Left cardiac atrium (tissue), 4 donors: ENCODE measurements at regions not wholly inside any gene's neighbourhood (a gene's known extent, or its start where the extent isn't known, plus 50 kb on each side); places are given as distances from the start of the nearest gene placed in this dataset.

Experiments used
- ATAC-seq, 2 donors: fragments of 200-7000 bp; cut with Tn5 transposase; one replicate each; pipeline ENCODE4 v1.9.1; 2020; ENCODE audit warnings: mild to moderate bottlenecking in 2 of 2, moderate library complexity in 2 of 2
- DNase-seq: peaks from one replicate; pipeline ENCODE4 v3.0.0-alpha.2; 2020
- intact Hi-C, 2 donors: fragments of 100-400 bp; cut with DNase I; formaldehyde crosslinking; loops; one replicate each; pipeline versions ENCODE4 v1.14.1 to v1.15.1; 2022 to 2023
- donor health status: DM: no; HTN: yes; CAD: no.
- donor health status: DM: no; HTN: yes; CAD: no; lungs with severe emphysema.
- donor health status: DM: yes; HTN: yes; CAD: no.
- donor health status: Dilated cardiomyopathy.

- intact Hi-C loops, result no loop called here
- DNase-seq (no peak), ATAC-seq (no peak)
Observed at GRCh38 chr2:611519-611918, 65.7 kb downstream of the TMEM18 start.

- ATAC-seq, result no peak
- intact Hi-C loops, result no loop called here
- DNase-seq, result no peak
Observed at GRCh38 chr2:610491-610890, 66.7 kb downstream of the TMEM18 start.

- intact Hi-C loops, result no loop called here
- DNase-seq, result no peak
- ATAC-seq, result no peak
Observed at GRCh38 chr2:609881-610280, 67.3 kb downstream of the TMEM18 start.

- intact Hi-C loops, result no loop called here
- ATAC-seq (no peak), DNase-seq (no peak)
Observed at GRCh38 chr2:609449-609848, 67.8 kb downstream of the TMEM18 start.

GRCh38 chr2:608711-609110 lies 68.5 kb downstream of the TMEM18 start:
- intact Hi-C loops, result no loop called here
- ATAC-seq (no peak), DNase-seq (no peak)

GRCh38 chr2:608297-608696 lies 68.9 kb downstream of the TMEM18 start:
- intact Hi-C loops, result no loop called here
- ATAC-seq (no peak), DNase-seq (no peak)

GRCh38 chr2:607709-608108 lies 69.5 kb downstream of the TMEM18 start:
- ATAC-seq (no peak), DNase-seq (no peak)
- intact Hi-C loops, result no loop called here

GRCh38 chr2:607172-607571 lies 70.0 kb downstream of the TMEM18 start:
- no peak for ATAC-seq
- intact Hi-C loops, result no loop called here
- DNase-seq, result no peak

- no peak for ATAC-seq
Observed at GRCh38 chr2:605674-606608, 71.3 kb downstream of the TMEM18 start.

GRCh38 chr2:604854-605524 lies 72.2 kb downstream of the TMEM18 start:
- ATAC-seq, result no peak
- intact Hi-C loops, result no loop called here
- no peak for DNase-seq

More at GRCh38 chr2:605674-606608, 71.3 kb downstream of the TMEM18 start:
- intact Hi-C loops, result no loop called here
- DNase-seq, result no peak

GRCh38 chr2:604385-604784 lies 72.8 kb downstream of the TMEM18 start:
- ATAC-seq (no peak), DNase-seq (no peak)
- intact Hi-C loops, result no loop called here

GRCh38 chr2:603869-604268 lies 73.3 kb downstream of the TMEM18 start:
- DNase-seq, result no peak
- intact Hi-C loops, result no loop called here
- no peak for ATAC-seq

- DNase-seq (no peak), ATAC-seq (no peak)
Observed at GRCh38 chr2:603427-603826, 73.8 kb downstream of the TMEM18 start.

GRCh38 chr2:602571-603359 lies 74.4 kb downstream of the TMEM18 start:
- ATAC-seq, result no peak
- intact Hi-C loops, result no loop called here
- no peak for DNase-seq

More at GRCh38 chr2:603427-603826, 73.8 kb downstream of the TMEM18 start:
- intact Hi-C loops, result no loop called here

- intact Hi-C loops, result no loop called here
- DNase-seq (no peak), ATAC-seq (no peak)
Observed at GRCh38 chr2:601806-602455, 75.3 kb downstream of the TMEM18 start.

- ATAC-seq (no peak), DNase-seq (no peak)
- intact Hi-C loops, result no loop called here
Observed at GRCh38 chr2:601387-601698, 75.9 kb downstream of the TMEM18 start.

- DNase-seq (no peak), ATAC-seq (no peak)
Observed at GRCh38 chr2:600542-601386, 76.4 kb downstream of the TMEM18 start.

GRCh38 chr2:599601-600000 lies 77.6 kb downstream of the TMEM18 start:
- DNase-seq, result no peak
- no peak for ATAC-seq

More at GRCh38 chr2:600542-601386, 76.4 kb downstream of the TMEM18 start:
- intact Hi-C loops, result no loop called here

More at GRCh38 chr2:599601-600000, 77.6 kb downstream of the TMEM18 start:
- intact Hi-C loops, result no loop called here
